H9 (cell line): ENCODE measurements at regions not wholly inside any gene's neighbourhood (a gene's known extent, or its start where the extent isn't known, plus 50 kb on each side); places are given as distances from the start of the nearest gene placed in this dataset.

Experiments used
- DNase-seq: peaks from one replicate; pipeline ENCODE4 v3.0.0-alpha.2; 2017
- H2AFZ ChIP-seq: one replicate; pipeline ENCODE4 v1.6.1; 2013; ENCODE audit warnings: mild to moderate bottlenecking, low read length, control low read depth, moderate library complexity
- H2AK5ac ChIP-seq: 2 replicates; pipeline ENCODE4 v1.6.1; 2013; ENCODE audit warnings: low read length, control low read depth, mixed read lengths; ENCODE audit not compliant: insufficient read length
- H2BK120ac ChIP-seq: one replicate; pipeline ENCODE4 v1.6.1; 2013; ENCODE audit warnings: low read depth, mild to moderate bottlenecking, low read length, control low read depth, inconsistent platforms; ENCODE audit not compliant: poor library complexity, severe bottlenecking
- H2BK12ac ChIP-seq: 2 replicates; pipeline ENCODE4 v1.6.1; 2013; ENCODE audit warnings: low read length, control low read depth, mixed read lengths, low read depth; ENCODE audit not compliant: insufficient read length
- H2BK15ac ChIP-seq: 2 replicates; pipeline ENCODE4 v1.6.1; 2013; ENCODE audit warnings: low read depth, low read length, control low read depth
- H2BK20ac ChIP-seq: one replicate; pipeline ENCODE4 v1.6.1; 2013; ENCODE audit warnings: low read depth, mild to moderate bottlenecking, low read length, control low read depth, inconsistent platforms; ENCODE audit not compliant: poor library complexity, severe bottlenecking
- H2BK5ac ChIP-seq: 2 replicates; pipeline ENCODE4 v1.6.1; 2013; ENCODE audit warnings: low read length, control low read depth, mixed read lengths; ENCODE audit not compliant: insufficient read length
- H3K14ac ChIP-seq: 2 replicates; pipeline ENCODE4 v1.6.1; 2013; ENCODE audit warnings: low read length, control low read depth; ENCODE audit not compliant: insufficient read depth
- H3K18ac ChIP-seq: 2 replicates; pipeline ENCODE4 v1.6.1; 2013; ENCODE audit warnings: low read depth, mild to moderate bottlenecking, mixed read lengths, low read length, control low read depth; ENCODE audit not compliant: insufficient read length
- H3K23ac ChIP-seq: 2 replicates; pipeline ENCODE4 v1.6.1; 2013; ENCODE audit warnings: low read length, control low read depth, mixed read lengths, low read depth; ENCODE audit not compliant: insufficient read length
- H3K23me2 ChIP-seq: 2 replicates; pipeline ENCODE4 v1.6.1; 2013; ENCODE audit warnings: low read depth, mild to moderate bottlenecking, mixed read lengths, low read length, control low read depth; ENCODE audit not compliant: insufficient read length, poor library complexity, severe bottlenecking
- H3K27ac ChIP-seq: 2 replicates; pipeline ENCODE4 v1.5.1; 2013; ENCODE audit warnings: low read length, control low read depth, mixed read lengths, low read depth; ENCODE audit not compliant: insufficient read length
- H3K27me3 ChIP-seq: 2 replicates; pipeline ENCODE4 v1.6.1; 2013; ENCODE audit warnings: low read length, control low read depth, inconsistent platforms; ENCODE audit not compliant: insufficient read depth
- H3K4ac ChIP-seq: 2 replicates; pipeline ENCODE4 v1.6.1; 2013; ENCODE audit warnings: low read depth, mild to moderate bottlenecking, control low read depth, inconsistent platforms, low read length, moderate library complexity
- H3K4me1 ChIP-seq: 2 replicates; pipeline ENCODE4 v1.6.1; 2013; ENCODE audit warnings: low read length, control low read depth, inconsistent platforms; ENCODE audit not compliant: insufficient read depth
- H3K4me2 ChIP-seq: 2 replicates; pipeline ENCODE4 v1.6.1; 2013; ENCODE audit warnings: low read length, control low read depth, mixed read lengths; ENCODE audit not compliant: insufficient read length, insufficient read depth
- H3K56ac ChIP-seq: 2 replicates; pipeline ENCODE4 v1.6.1; 2013; ENCODE audit warnings: low read depth, mild to moderate bottlenecking, mixed read lengths, low read length, control low read depth; ENCODE audit not compliant: insufficient read length
- H3K79me1 ChIP-seq: 2 replicates; pipeline ENCODE4 v1.6.1; 2013; ENCODE audit warnings: low read depth, mild to moderate bottlenecking, moderate library complexity, low read length, control low read depth, inconsistent platforms; ENCODE audit not compliant: insufficient read depth, poor library complexity, severe bottlenecking
- H3K79me2 ChIP-seq: 2 replicates; pipeline ENCODE4 v1.6.1; 2013; ENCODE audit warnings: low read length, control low read depth, inconsistent platforms; ENCODE audit not compliant: insufficient read depth
- H3K9ac ChIP-seq: 2 replicates; pipeline ENCODE4 v1.6.1; 2013; ENCODE audit warnings: low read length, control low read depth, mixed read lengths; ENCODE audit not compliant: insufficient read length; ENCODE audit errors: extremely low read depth
- H3K9me3 ChIP-seq: one replicate; pipeline ENCODE4 v1.6.1; 2013; ENCODE audit warnings: low read depth, low read length, inconsistent platforms; ENCODE audit not compliant: control insufficient read depth
- H3T11ph ChIP-seq: one replicate; pipeline ENCODE4 v1.6.1; 2013; ENCODE audit warnings: mild to moderate bottlenecking, low read length, control low read depth, inconsistent platforms
- H4K20me1 ChIP-seq: one replicate; pipeline ENCODE4 v1.6.1; 2013; ENCODE audit not compliant: control insufficient read depth, insufficient read length, insufficient read depth
- H4K5ac ChIP-seq: 2 replicates; pipeline ENCODE4 v1.6.1; 2013; ENCODE audit warnings: low read depth, mild to moderate bottlenecking, mixed read lengths, low read length, control low read depth; ENCODE audit not compliant: insufficient read length
- H4K8ac ChIP-seq: replicated peaks from 2 replicates; pipeline ENCODE4 v1.6.1; 2013; ENCODE audit warnings: low read length, control low read depth, mixed read lengths, low read depth; ENCODE audit not compliant: insufficient read length
- H4K91ac ChIP-seq: 2 replicates; pipeline ENCODE4 v1.6.1; 2013; ENCODE audit warnings: low read depth, mild to moderate bottlenecking, moderate library complexity, mixed read lengths, low read length, control low read depth; ENCODE audit not compliant: insufficient read length
- H3K27ac Mint-ChIP-seq, 3 experiments: 2 replicates in 2 of 3; 3 replicates in 1 of 3; pipeline ENCODE4 v1.8.0; 2020 to 2021; ENCODE audit warnings: mixed read lengths in 3 of 3, mild to moderate bottlenecking in 1 of 3, moderate library complexity in 1 of 3
- H3K27me3 Mint-ChIP-seq: 2 replicates; pipeline ENCODE4 v1.8.0; 2021; ENCODE audit warnings: low read depth, mild to moderate bottlenecking, moderate library complexity, mixed read lengths
- H3K36me3 Mint-ChIP-seq, 3 experiments: 2 replicates in 2 of 3; 3 replicates in 1 of 3; pipeline ENCODE4 v1.8.0; 2020 to 2021; ENCODE audit warnings: low read depth in 3 of 3, mixed read lengths in 3 of 3; ENCODE audit not compliant: insufficient read depth in 1 of 3
- H3K4me1 Mint-ChIP-seq, 2 experiments: 2 replicates each; pipeline ENCODE4 v1.8.0; 2020; ENCODE audit warnings: mixed read lengths in 2 of 2
- H3K4me3 Mint-ChIP-seq, 2 experiments: 2 replicates in 1 of 2; 3 replicates in 1 of 2; pipeline ENCODE4 v1.8.0; 2020 to 2021; ENCODE audit warnings: mild to moderate bottlenecking in 2 of 2, mixed read lengths in 2 of 2, moderate library complexity in 1 of 2
- H3K9me3 Mint-ChIP-seq, 2 experiments: 2 replicates in 1 of 2; 3 replicates in 1 of 2; pipeline ENCODE4 v1.8.0; 2020; ENCODE audit warnings: mild to moderate bottlenecking in 2 of 2, mixed read lengths in 2 of 2, moderate library complexity in 1 of 2
- CTCF ChIP-seq: fragments of 200-600 bp; sonication (generic); conservative IDR thresholded peaks from 3 replicates; pipeline ENCODE4 v1.8.0; 2021; ENCODE audit warnings: antibody characterized with exemption, mild to moderate bottlenecking
- WGBS: extraction: QIAGEN DNeasy Blood & Tissue Kit; methylation state at CpG from one replicate; pipeline ENCODE4 v1.1.7; 2013; ENCODE audit warnings: missing lambda C conversion rate, low lambda C conversion rate, mixed read lengths; ENCODE audit not compliant: insufficient read length; ENCODE audit errors: extremely low coverage; 5-methylcytosine and 5-hydroxymethylcytosine counted together

GRCh38 chr3:182414586-182414985, 378.7 kb upstream of the ATP11B start:
- H3K4me2 ChIP-seq, result no peak overlapping the region
- no CpG with 5 or more reads among the region's 3 CpGs for WGBS
- Mint-ChIP-seq H3K36me3 (no peaks in the 10 kb centered on the region), H3K9me3 (peaks cover 0 to 2% of the 10 kb centered on the region in 2 experiments; a peak in 1 of 5 replicates), H3K4me1 (peaks cover 8% of the 10 kb centered on the region in 2 experiments), H3K4me3 (no peak overlapping the region), H3K27me3 (no peaks in the 10 kb centered on the region), H3K27ac (no peak overlapping the region)
- no peak overlapping the region for H3K56ac ChIP-seq
- no peak overlapping the region for H3K18ac ChIP-seq
- H3T11ph ChIP-seq, result no peak overlapping the region
- H3K9me3 ChIP-seq, result no peaks in the 10 kb centered on the region
- no peak overlapping the region for H3K4ac ChIP-seq
- H2BK120ac ChIP-seq, result no peak overlapping the region
- H3K4me1 ChIP-seq, result peaks cover 5% of the 10 kb centered on the region
- H4K8ac ChIP-seq, result no peak overlapping the region
- H2BK15ac ChIP-seq, result no peak overlapping the region
- no peak overlapping the region for H3K9ac ChIP-seq
- H2AK5ac ChIP-seq, result no peak overlapping the region
- TF ChIP-seq CTCF, result no peak
- H3K79me2 ChIP-seq, result 0 out of 2 replicates have a peak, but pooled peaks cover 2% of the 10 kb centered on the region
- H4K5ac ChIP-seq, result no peak overlapping the region
- H2BK20ac ChIP-seq, result no peak overlapping the region
- H3K14ac ChIP-seq, result no peak overlapping the region
- no peak overlapping the region for H2BK12ac ChIP-seq
- H2BK5ac ChIP-seq, result no peak overlapping the region
- H4K91ac ChIP-seq, result no peak overlapping the region
- no peaks in the 10 kb centered on the region for H3K27me3 ChIP-seq
- H3K23me2 ChIP-seq, result no peaks in the 10 kb centered on the region
- no peak overlapping the region for H3K27ac ChIP-seq
- no peak for DNase-seq
- H3K23ac ChIP-seq, result no peak overlapping the region
- H3K79me1 ChIP-seq, result no peaks in the 10 kb centered on the region
- H2AFZ ChIP-seq, result no peak overlapping the region
- no peaks in the 10 kb centered on the region for H4K20me1 ChIP-seq
